Ovary (tissue), 7 donors: ENCODE measurements at regions not wholly inside any gene's neighbourhood (a gene's known extent, or its start where the extent isn't known, plus 50 kb on each side); places are given as distances from the start of the nearest gene placed in this dataset.
A peak's percentile ranks its signal among the peaks of the same experiment; 100 is the strongest.

Experiments used
- DNase-seq, 5 donors: peaks; one replicate each; pipeline ENCODE4 v3.0.0-alpha.2; 2019 to 2020
- H3K27ac ChIP-seq, 2 donors: fragments of 200-600 bp; one replicate each; pipeline versions ENCODE4 v1.5.1 to v1.8.0; 2019 to 2022
- H3K27me3 ChIP-seq: fragments of 200-600 bp; one replicate; pipeline ENCODE4 v1.8.0; 2022
- H3K36me3 ChIP-seq: fragments of 200-600 bp; sonication (generic); one replicate; pipeline ENCODE4 v1.5.1; 2019
- H3K4me1 ChIP-seq: one replicate; pipeline ENCODE4 v1.8.1; 2013; ENCODE audit warnings: mild to moderate bottlenecking, moderate library complexity; ENCODE audit not compliant: insufficient read depth
- H3K4me3 ChIP-seq: fragments of 200-600 bp; sonication (generic); one replicate; pipeline ENCODE4 v1.5.1; 2017
- H3K9me3 ChIP-seq, 2 donors: fragments of 200-600 bp in 1 of 2; sonication (generic) in 1 of 2; one replicate each; pipeline versions ENCODE4 v1.5.1 to v1.8.1; 2013 to 2019; ENCODE audit warnings: mild to moderate bottlenecking in 1 of 2, moderate library complexity in 1 of 2
- CTCF ChIP-seq, 3 donors: fragments of 450-650 bp in 2 of 3; fragments of 200-600 bp in 1 of 3; IDR thresholded peaks; one replicate each; pipeline versions ENCODE4 v1.5.1 to v1.8.0; 2016 to 2022; ENCODE audit warnings: antibody characterized with exemption in 3 of 3, mild to moderate bottlenecking in 1 of 3
- EP300 ChIP-seq: sonication (generic); formaldehyde crosslinking; IDR thresholded peaks from one replicate; pipeline ENCODE4 v1.6.1; 2017; ENCODE audit warnings: antibody characterized with exemption
- POLR2A ChIP-seq: fragments of 450-650 bp; IDR thresholded peaks from one replicate; pipeline ENCODE4 v1.6.1; 2017; ENCODE audit warnings: antibody characterized with exemption, mild to moderate bottlenecking, moderate library complexity
- WGBS, 3 donors: extraction: QIAGEN DNeasy Blood & Tissue Kit in 1 of 3; methylation state at CpG; one replicate each; pipeline versions ENCODE4 v1.1.5 to v1.1.7; 2013 to 2017; 5-methylcytosine and 5-hydroxymethylcytosine counted together
- intact Hi-C, 4 donors: fragments of 100-400 bp; cut with DNase I; formaldehyde crosslinking; loops; one replicate each; pipeline versions ENCODE4 v1.11.0 to v1.15.1; 2022 to 2023
- donor health status: DM: no; HTN: no; CAD: no; lungs with moderate emphysema.
- donor health status: DM: no; HTN: no; CAD: no.
- donor health status: Bipolar disorder and iron deficiency.
- donor health status: DM: no; HTN: no; CAD: no.
- donor health status: DM: yes; HTN: yes; CAD: no.

- Histone ChIP-seq H3K36me3 (no peaks in the 10 kb centered on the region), H3K27ac (peak overlapping the region in 1 of 2 donors; percentile 17), H3K4me3 (peak overlapping the region; percentile 32), H3K9me3 (no peaks in the 10 kb centered on the region), H3K4me1 (peaks cover 8% of the 10 kb centered on the region), H3K27me3 (no peaks in the 10 kb centered on the region)
- WGBS, 3 donors: 25 to 29% (median 27%) methylated on average over 14 of the region's 14 CpGs
- no peak for TF ChIP-seq POLR2A
- no peak for TF ChIP-seq CTCF (IDR thresholded peaks at IDR 0.05)
- no peak for TF ChIP-seq EP300
- intact Hi-C loops: no loop called here
- peak; percentile 61 to 79 (median 70) for DNase-seq
These were observed 218.0 kb upstream of the SERP2 start for GRCh38 chr13:44155422-44156293.

GRCh38 chr13:44156294-44156658, 217.3 kb upstream of the SERP2 start:
- intact Hi-C loops: no loop called here

GRCh38 chr13:44157606-44158005, 216.0 kb upstream of the SERP2 start:
- TF ChIP-seq EP300 (no peak), POLR2A (no peak), CTCF (IDR thresholded peaks at IDR 0.05) (no peak)
- DNase-seq: no peak
- intact Hi-C loops: no loop called here
- no peaks in the 10 kb centered on the region for H3K36me3 ChIP-seq
- WGBS, 3 donors: 64 to 75% (median 75%) methylated on average over 5 of the region's 5 CpGs
- H3K4me1 ChIP-seq: peaks cover 8% of the 10 kb centered on the region
- H3K27ac ChIP-seq: no peak overlapping the region
- no peaks in the 10 kb centered on the region for H3K27me3 ChIP-seq
- H3K4me3 ChIP-seq: no peak overlapping the region
- H3K9me3 ChIP-seq: no peaks in the 10 kb centered on the region

More at GRCh38 chr13:44156294-44156658, 217.3 kb upstream of the SERP2 start:
- DNase-seq: no peak
- peak overlapping the region; percentile 32 for H3K4me3 ChIP-seq
- 16 to 18% (median 17%) methylated on average over 4 of the region's 4 CpGs for WGBS, 3 donors
- TF ChIP-seq CTCF (IDR thresholded peaks at IDR 0.05) (no peak), POLR2A (no peak), EP300 (no peak)
- no peak overlapping the region for H3K27ac ChIP-seq
- H3K9me3 ChIP-seq: no peaks in the 10 kb centered on the region
- peaks cover 8% of the 10 kb centered on the region for H3K4me1 ChIP-seq
- no peaks in the 10 kb centered on the region for H3K27me3 ChIP-seq
- H3K36me3 ChIP-seq: no peaks in the 10 kb centered on the region

GRCh38 chr13:44158098-44158521, 215.5 kb upstream of the SERP2 start:
- Histone ChIP-seq H3K36me3 (no peaks in the 10 kb centered on the region), H3K27ac (no peak overlapping the region)
- WGBS, 3 donors: 84 to 92% (median 85%) methylated on average over 2 of the region's 2 CpGs

More at GRCh38 chr13:44158098-44158521, 215.5 kb upstream of the SERP2 start:
- no peak for TF ChIP-seq CTCF (IDR thresholded peaks at IDR 0.05)
- TF ChIP-seq EP300: no peak
- no peak for TF ChIP-seq POLR2A
- intact Hi-C loops: no loop called here
- Histone ChIP-seq H3K9me3 (no peaks in the 10 kb centered on the region), H3K27me3 (no peaks in the 10 kb centered on the region), H3K4me1 (peaks cover 8% of the 10 kb centered on the region), H3K4me3 (no peak overlapping the region)
- no peak for DNase-seq
